ENCODE measurements at regions not wholly inside any gene's neighbourhood (a gene's known extent, or its start where the extent isn't known, plus 50 kb on each side); places are given as distances from the start of the nearest gene placed in this dataset.

DNA sequence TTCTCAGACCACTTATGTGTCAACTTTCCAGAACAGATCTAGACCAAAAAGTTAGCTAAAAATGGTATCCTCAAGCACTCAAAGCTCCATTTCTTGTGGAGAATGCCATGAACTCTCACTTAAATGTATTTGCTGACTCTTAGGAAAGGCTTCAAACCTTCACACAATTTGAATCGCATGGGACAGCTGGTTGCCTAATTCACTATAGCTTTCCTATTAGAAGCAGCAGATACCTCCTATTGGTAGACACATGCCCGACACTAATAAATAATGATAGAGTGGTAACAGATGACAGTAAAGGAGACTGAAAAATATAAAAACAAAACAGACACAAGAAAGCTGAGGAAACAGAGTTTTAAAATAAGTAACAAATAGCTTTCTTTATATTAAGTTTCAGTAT is 818.5 kb downstream of the XPNPEP1 start:
- H3K9me3 ChIP-seq (ENCODE audit: control insufficient read depth in 4 of 4, low read length in 3 of 4): no peaks in the 10 kb centered on the region
- WGBS: 91% methylated on average over 2 of the region's 2 CpGs
- no peak overlapping the region for H3K4me3 ChIP-seq (ENCODE audit: low read depth in 1 of 3, low read length in 3 of 3)
- TF ChIP-seq FOXA2 (IDR thresholded peaks at IDR 0.05) (no peak), JUND (IDR thresholded peaks at IDR 0.05) (no peak), EGR1 (IDR thresholded peaks at IDR 0.05; ENCODE audit: low read depth in 2 of 2) (no peak), RAD21 (IDR thresholded peaks at IDR 0.05) (no peak), HNF4G (IDR thresholded peaks at IDR 0.05) (no peak), SP1 (IDR thresholded peaks at IDR 0.05) (no peak), YY1 (IDR thresholded peaks at IDR 0.05) (no peak), NR2F2 (IDR thresholded peaks at IDR 0.05) (no peak)
- TF ChIP-seq, protein P1, sequence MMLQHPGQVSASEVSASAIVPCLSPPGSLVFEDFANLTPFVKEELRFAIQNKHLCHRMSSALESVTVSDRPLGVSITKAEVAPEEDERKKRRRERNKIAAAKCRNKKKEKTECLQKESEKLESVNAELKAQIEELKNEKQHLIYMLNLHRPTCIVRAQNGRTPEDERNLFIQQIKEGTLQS (IDR thresholded peaks at IDR 0.05): no peak
- TF ChIP-seq, protein P2, sequence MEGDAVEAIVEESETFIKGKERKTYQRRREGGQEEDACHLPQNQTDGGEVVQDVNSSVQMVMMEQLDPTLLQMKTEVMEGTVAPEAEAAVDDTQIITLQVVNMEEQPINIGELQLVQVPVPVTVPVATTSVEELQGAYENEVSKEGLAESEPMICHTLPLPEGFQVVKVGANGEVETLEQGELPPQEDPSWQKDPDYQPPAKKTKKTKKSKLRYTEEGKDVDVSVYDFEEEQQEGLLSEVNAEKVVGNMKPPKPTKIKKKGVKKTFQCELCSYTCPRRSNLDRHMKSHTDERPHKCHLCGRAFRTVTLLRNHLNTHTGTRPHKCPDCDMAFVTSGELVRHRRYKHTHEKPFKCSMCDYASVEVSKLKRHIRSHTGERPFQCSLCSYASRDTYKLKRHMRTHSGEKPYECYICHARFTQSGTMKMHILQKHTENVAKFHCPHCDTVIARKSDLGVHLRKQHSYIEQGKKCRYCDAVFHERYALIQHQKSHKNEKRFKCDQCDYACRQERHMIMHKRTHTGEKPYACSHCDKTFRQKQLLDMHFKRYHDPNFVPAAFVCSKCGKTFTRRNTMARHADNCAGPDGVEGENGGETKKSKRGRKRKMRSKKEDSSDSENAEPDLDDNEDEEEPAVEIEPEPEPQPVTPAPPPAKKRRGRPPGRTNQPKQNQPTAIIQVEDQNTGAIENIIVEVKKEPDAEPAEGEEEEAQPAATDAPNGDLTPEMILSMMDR (IDR thresholded peaks at IDR 0.05; ENCODE audit: low read depth, low read length, missing input control): no peak
- no peaks in the 10 kb centered on the region for H3K36me3 ChIP-seq (ENCODE audit: control insufficient read depth in 4 of 4, insufficient read depth in 3 of 4, low read depth in 1 of 4, low read length in 3 of 4)
- H3K4me1 ChIP-seq (ENCODE audit: control insufficient read depth in 4 of 4, insufficient read depth in 4 of 4, low read length in 3 of 4): no peaks in the 10 kb centered on the region
- no peak overlapping the region for H3K27ac ChIP-seq (ENCODE audit: low read depth in 1 of 2, low read length in 2 of 2)
- no peak for DNase-seq (ENCODE audit: low spot score)
- no peaks in the 10 kb centered on the region for H3K27me3 ChIP-seq (ENCODE audit: control insufficient read depth in 4 of 4, insufficient read depth in 4 of 4, low read length in 3 of 4)
- H3K9ac ChIP-seq (ENCODE audit: low read depth in 1 of 2, low read length in 2 of 2): no peak overlapping the region

DNA sequence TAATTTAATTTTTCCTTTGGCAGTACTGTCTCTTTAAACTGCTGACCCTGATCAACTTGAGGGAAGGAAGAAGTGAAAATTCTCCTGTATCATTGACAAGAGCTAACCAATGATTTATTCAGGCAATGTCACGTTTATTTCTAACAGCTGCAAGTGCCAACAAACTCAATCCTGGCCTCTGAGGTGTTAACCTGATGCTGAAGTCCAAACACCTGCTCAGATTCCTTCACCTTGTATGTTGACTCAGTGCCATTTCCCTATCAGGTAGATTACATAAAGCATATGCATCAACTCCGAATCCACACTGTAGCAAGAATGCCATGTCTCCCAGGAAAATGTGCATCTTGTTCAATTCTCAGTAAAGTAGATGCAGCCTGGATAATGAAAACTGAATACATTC is 820.0 kb downstream of the XPNPEP1 start:
- H3K27me3 ChIP-seq (ENCODE audit: control insufficient read depth in 4 of 4, insufficient read depth in 4 of 4, low read length in 3 of 4): no peaks in the 10 kb centered on the region

DNA sequence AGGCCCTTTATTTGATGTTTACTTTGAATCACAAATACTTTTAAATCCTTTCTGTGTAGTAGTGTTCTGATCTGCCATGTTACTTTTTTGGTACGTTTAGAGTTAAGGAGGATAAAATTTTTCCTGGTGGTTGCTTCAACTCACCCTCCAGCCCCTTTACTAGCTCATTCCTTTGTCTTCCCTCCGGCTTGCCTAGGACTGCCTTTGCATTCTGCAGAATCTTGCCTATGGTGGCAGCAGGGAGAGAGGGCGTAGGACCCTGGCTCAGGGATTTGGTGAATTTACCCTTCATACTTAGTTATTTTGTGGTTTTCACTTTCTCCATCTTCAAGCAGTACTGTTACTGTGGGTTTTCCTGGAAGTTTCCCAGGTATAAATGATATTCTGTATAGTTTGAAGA is 833.5 kb downstream of the XPNPEP1 start:
- TF ChIP-seq HNF4G (IDR thresholded peaks at IDR 0.05) (no peak), HNF4A (conservative IDR thresholded peaks at IDR 0.05) (no peak)
- Histone ChIP-seq H3K27me3 (ENCODE audit: control insufficient read depth in 4 of 4, insufficient read depth in 4 of 4, low read length in 3 of 4) (no peaks in the 10 kb centered on the region), H3K36me3 (ENCODE audit: control insufficient read depth in 4 of 4, insufficient read depth in 3 of 4, low read depth in 1 of 4, low read length in 3 of 4) (no peaks in the 10 kb centered on the region), H3K27ac (ENCODE audit: low read depth in 1 of 2, low read length in 2 of 2) (no peak overlapping the region), H3K4me1 (ENCODE audit: control insufficient read depth in 4 of 4, insufficient read depth in 4 of 4, low read length in 3 of 4) (no peaks in the 10 kb centered on the region), H3K9ac (ENCODE audit: low read depth in 1 of 2, low read length in 2 of 2) (no peak overlapping the region), H3K4me3 (ENCODE audit: low read depth in 1 of 3, low read length in 3 of 3) (no peak overlapping the region), H3K9me3 (ENCODE audit: control insufficient read depth in 4 of 4, low read length in 3 of 4) (no peaks in the 10 kb centered on the region)
- DNase-seq (ENCODE audit: low spot score): no peak
- WGBS: 68% methylated on average over 3 of the region's 3 CpGs

More for the DNA sequence above, 820.0 kb downstream of the XPNPEP1 start:
- WGBS: 28% methylated on average over 2 of the region's 2 CpGs
- no peak overlapping the region for H3K4me3 ChIP-seq (ENCODE audit: low read depth in 1 of 3, low read length in 3 of 3)
- no peaks in the 10 kb centered on the region for H3K9me3 ChIP-seq (ENCODE audit: control insufficient read depth in 4 of 4, low read length in 3 of 4)
- H3K4me1 ChIP-seq (ENCODE audit: control insufficient read depth in 4 of 4, insufficient read depth in 4 of 4, low read length in 3 of 4): no peaks in the 10 kb centered on the region
- H3K36me3 ChIP-seq (ENCODE audit: control insufficient read depth in 4 of 4, insufficient read depth in 3 of 4, low read depth in 1 of 4, low read length in 3 of 4): no peaks in the 10 kb centered on the region
- H3K9ac ChIP-seq (ENCODE audit: low read depth in 1 of 2, low read length in 2 of 2): no peak overlapping the region
- no peak for DNase-seq (ENCODE audit: low spot score)
- TF ChIP-seq EGR1 (IDR thresholded peaks at IDR 0.05; ENCODE audit: low read depth in 2 of 2) (no peak), FOXA1 (IDR thresholded peaks at IDR 0.05) (no peak), RAD21 (IDR thresholded peaks at IDR 0.05) (no peak)
- H3K27ac ChIP-seq (ENCODE audit: low read depth in 1 of 2, low read length in 2 of 2): no peak overlapping the region

DNA sequence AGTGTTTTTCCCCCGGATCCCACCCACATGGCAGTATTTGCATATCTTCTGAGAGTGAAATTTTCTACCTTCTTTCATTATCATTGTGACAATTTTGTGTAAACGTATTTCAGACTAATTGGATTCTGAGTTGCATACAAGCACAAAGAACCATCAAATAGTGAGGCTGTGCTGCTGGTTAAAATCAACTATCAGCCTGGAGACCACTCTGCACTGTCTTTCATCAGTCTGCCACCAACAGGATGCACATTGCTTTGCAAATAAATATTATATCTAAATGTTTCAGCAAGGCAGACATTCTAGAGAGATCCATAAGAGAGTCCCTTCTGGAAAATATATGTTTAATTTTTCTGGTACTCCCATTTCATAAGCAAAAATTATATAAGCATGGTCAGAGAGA is 851.8 kb downstream of the XPNPEP1 start:
- no peaks in the 10 kb centered on the region for H3K36me3 ChIP-seq (ENCODE audit: control insufficient read depth in 4 of 4, insufficient read depth in 3 of 4, low read depth in 1 of 4, low read length in 3 of 4)
- H3K9ac ChIP-seq (ENCODE audit: low read depth in 1 of 2, low read length in 2 of 2): no peak overlapping the region
- H3K27me3 ChIP-seq (ENCODE audit: control insufficient read depth in 4 of 4, insufficient read depth in 4 of 4, low read length in 3 of 4): no peaks in the 10 kb centered on the region
- no peaks in the 10 kb centered on the region for H3K4me1 ChIP-seq (ENCODE audit: control insufficient read depth in 4 of 4, insufficient read depth in 4 of 4, low read length in 3 of 4)
- no peak overlapping the region for H3K27ac ChIP-seq (ENCODE audit: low read depth in 1 of 2, low read length in 2 of 2)
- 10% methylated on average over 2 of the region's 2 CpGs for WGBS
- DNase-seq (ENCODE audit: low spot score): no peak
- no peak overlapping the region for H3K4me3 ChIP-seq (ENCODE audit: low read depth in 1 of 3, low read length in 3 of 3)
- H3K9me3 ChIP-seq (ENCODE audit: control insufficient read depth in 4 of 4, low read length in 3 of 4): no peaks in the 10 kb centered on the region
- no peak for TF ChIP-seq FOXA2 (IDR thresholded peaks at IDR 0.05)
- no peak for TF ChIP-seq HNF4G (IDR thresholded peaks at IDR 0.05)
- no peak for TF ChIP-seq SP1 (IDR thresholded peaks at IDR 0.05)
- TF ChIP-seq, protein P3, sequence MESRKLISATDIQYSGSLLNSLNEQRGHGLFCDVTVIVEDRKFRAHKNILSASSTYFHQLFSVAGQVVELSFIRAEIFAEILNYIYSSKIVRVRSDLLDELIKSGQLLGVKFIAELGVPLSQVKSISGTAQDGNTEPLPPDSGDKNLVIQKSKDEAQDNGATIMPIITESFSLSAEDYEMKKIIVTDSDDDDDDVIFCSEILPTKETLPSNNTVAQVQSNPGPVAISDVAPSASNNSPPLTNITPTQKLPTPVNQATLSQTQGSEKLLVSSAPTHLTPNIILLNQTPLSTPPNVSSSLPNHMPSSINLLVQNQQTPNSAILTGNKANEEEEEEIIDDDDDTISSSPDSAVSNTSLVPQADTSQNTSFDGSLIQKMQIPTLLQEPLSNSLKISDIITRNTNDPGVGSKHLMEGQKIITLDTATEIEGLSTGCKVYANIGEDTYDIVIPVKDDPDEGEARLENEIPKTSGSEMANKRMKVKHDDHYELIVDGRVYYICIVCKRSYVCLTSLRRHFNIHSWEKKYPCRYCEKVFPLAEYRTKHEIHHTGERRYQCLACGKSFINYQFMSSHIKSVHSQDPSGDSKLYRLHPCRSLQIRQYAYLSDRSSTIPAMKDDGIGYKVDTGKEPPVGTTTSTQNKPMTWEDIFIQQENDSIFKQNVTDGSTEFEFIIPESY (IDR thresholded peaks at IDR 0.05): no peak
- no peak for TF ChIP-seq HNF4A (conservative IDR thresholded peaks at IDR 0.05)
- no peak for TF ChIP-seq YY1 (IDR thresholded peaks at IDR 0.05)
- TF ChIP-seq FOXA1 (IDR thresholded peaks at IDR 0.05): no peak
- TF ChIP-seq, protein P4, sequence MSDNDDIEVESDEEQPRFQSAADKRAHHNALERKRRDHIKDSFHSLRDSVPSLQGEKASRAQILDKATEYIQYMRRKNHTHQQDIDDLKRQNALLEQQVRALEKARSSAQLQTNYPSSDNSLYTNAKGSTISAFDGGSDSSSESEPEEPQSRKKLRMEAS (IDR thresholded peaks at IDR 0.05): no peak
- TF ChIP-seq, protein P5, sequence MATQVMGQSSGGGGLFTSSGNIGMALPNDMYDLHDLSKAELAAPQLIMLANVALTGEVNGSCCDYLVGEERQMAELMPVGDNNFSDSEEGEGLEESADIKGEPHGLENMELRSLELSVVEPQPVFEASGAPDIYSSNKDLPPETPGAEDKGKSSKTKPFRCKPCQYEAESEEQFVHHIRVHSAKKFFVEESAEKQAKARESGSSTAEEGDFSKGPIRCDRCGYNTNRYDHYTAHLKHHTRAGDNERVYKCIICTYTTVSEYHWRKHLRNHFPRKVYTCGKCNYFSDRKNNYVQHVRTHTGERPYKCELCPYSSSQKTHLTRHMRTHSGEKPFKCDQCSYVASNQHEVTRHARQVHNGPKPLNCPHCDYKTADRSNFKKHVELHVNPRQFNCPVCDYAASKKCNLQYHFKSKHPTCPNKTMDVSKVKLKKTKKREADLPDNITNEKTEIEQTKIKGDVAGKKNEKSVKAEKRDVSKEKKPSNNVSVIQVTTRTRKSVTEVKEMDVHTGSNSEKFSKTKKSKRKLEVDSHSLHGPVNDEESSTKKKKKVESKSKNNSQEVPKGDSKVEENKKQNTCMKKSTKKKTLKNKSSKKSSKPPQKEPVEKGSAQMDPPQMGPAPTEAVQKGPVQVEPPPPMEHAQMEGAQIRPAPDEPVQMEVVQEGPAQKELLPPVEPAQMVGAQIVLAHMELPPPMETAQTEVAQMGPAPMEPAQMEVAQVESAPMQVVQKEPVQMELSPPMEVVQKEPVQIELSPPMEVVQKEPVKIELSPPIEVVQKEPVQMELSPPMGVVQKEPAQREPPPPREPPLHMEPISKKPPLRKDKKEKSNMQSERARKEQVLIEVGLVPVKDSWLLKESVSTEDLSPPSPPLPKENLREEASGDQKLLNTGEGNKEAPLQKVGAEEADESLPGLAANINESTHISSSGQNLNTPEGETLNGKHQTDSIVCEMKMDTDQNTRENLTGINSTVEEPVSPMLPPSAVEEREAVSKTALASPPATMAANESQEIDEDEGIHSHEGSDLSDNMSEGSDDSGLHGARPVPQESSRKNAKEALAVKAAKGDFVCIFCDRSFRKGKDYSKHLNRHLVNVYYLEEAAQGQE (IDR thresholded peaks at IDR 0.05): no peak
- TF ChIP-seq NR2F2 (IDR thresholded peaks at IDR 0.05): no peak
- no peak for TF ChIP-seq EGR1 (IDR thresholded peaks at IDR 0.05; ENCODE audit: low read depth in 2 of 2)
- TF ChIP-seq TAF1 (conservative IDR thresholded peaks at IDR 0.05): no peak
- no peak for TF ChIP-seq JUND (IDR thresholded peaks at IDR 0.05)

Measured in liver (tissue), 8 donors.